ENCODE measurements at regions not wholly inside any gene's neighbourhood (a gene's known extent, or its start where the extent isn't known, plus 50 kb on each side); places are given as distances from the start of the nearest gene placed in this dataset.
"Not testable (repeated sequence)": the region's sequence is repeated elsewhere in the genome, so short reads cannot be mapped to it uniquely, and the experiment has no call there.

- no peak for TF ChIP-seq CTCF (conservative IDR thresholded peaks at IDR 0.05)
- H3K27ac ChIP-seq = no peak overlapping the region
Observed at GRCh38 chr21:34282223-34282622, 81.6 kb upstream of the KCNE2 start.

GRCh38 chr21:34284666-34285065, 79.1 kb upstream of the KCNE2 start:
- no peak for TF ChIP-seq CTCF (conservative IDR thresholded peaks at IDR 0.05)
- H3K27ac ChIP-seq = no peak overlapping the region

- H3K27ac ChIP-seq = not testable (repeated sequence)
Observed at GRCh38 chr21:34288042-34288441, 75.8 kb upstream of the KCNE2 start.

GRCh38 chr21:34289856-34290255, 74.0 kb upstream of the KCNE2 start:
- no peak overlapping the region for H3K27ac ChIP-seq
- TF ChIP-seq CTCF (conservative IDR thresholded peaks at IDR 0.05) = no peak

- H3K27ac ChIP-seq = no peak overlapping the region
- no peak for TF ChIP-seq CTCF (conservative IDR thresholded peaks at IDR 0.05)
Observed at GRCh38 chr21:34296878-34297277, 66.9 kb upstream of the KCNE2 start.

GRCh38 chr21:34298534-34299167, 65.2 kb upstream of the KCNE2 start:
- no peak for TF ChIP-seq CTCF (conservative IDR thresholded peaks at IDR 0.05)
- no peak overlapping the region for H3K27ac ChIP-seq

- no peak for TF ChIP-seq CTCF (conservative IDR thresholded peaks at IDR 0.05)
- H3K27ac ChIP-seq = no peak overlapping the region
Observed at GRCh38 chr21:34299168-34299539, 64.7 kb upstream of the KCNE2 start.

GRCh38 chr21:34302521-34302920, 61.3 kb upstream of the KCNE2 start:
- no peak overlapping the region for H3K27ac ChIP-seq
- TF ChIP-seq CTCF (conservative IDR thresholded peaks at IDR 0.05) = no peak

Measured in VCaP (cell line).